MV-4-11 (cell line): ENCODE measurements at regions not wholly inside any gene's neighbourhood (a gene's known extent, or its start where the extent isn't known, plus 50 kb on each side); places are given as distances from the start of the nearest gene placed in this dataset.
"Not testable (repeated sequence)": the region's sequence is repeated elsewhere in the genome, so short reads cannot be mapped to it uniquely, and the experiment has no call there.

Source experiments
- DNase-seq: peaks from one replicate; lab custom pipeline; 2025; lab: John Stamatoyannopoulos, UW

DNA sequence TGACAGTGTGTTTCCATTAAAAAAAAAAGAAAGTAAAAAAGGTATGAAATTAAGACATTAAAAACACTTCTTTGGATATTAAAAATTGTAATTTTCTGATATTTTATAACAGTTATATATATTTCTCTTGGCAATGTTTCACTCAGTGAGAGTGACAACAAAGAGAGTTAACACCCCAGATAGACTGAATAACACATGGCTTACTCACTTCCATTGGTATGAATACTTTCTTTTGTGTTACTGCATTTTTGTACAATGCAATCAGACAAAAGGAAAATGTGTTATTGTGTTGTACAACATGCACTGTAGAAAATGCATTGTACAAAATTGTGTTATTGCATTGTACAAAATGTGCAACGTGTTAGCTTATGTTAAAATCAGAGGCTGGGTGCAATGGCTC, 676.6 kb upstream of the AMELY start:
- DNase-seq: not testable (repeated sequence)

DNA sequence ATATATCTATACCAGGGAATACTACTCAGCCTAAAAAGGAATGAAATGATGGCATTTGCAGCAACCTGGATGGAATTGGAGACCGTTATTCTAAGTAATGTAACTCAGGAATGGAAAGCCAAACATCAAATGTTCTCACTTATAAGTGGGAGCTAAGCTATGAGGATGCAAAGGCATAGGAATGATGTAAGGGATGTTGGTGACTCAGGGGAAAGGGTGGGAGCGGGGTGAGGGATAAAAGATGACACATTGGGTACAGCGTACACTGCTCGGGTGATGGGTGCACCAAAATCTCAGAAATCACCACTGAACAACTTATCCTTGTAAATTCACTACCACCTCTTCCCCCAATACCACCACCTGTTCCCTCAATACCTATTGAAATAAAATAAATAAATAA, 651.0 kb upstream of the AMELY start:
- DNase-seq: no peak

- DNase-seq: no peak
Observed at GRCh38 chrY:7557675-7558074, 646.1 kb upstream of the AMELY start.

DNA sequence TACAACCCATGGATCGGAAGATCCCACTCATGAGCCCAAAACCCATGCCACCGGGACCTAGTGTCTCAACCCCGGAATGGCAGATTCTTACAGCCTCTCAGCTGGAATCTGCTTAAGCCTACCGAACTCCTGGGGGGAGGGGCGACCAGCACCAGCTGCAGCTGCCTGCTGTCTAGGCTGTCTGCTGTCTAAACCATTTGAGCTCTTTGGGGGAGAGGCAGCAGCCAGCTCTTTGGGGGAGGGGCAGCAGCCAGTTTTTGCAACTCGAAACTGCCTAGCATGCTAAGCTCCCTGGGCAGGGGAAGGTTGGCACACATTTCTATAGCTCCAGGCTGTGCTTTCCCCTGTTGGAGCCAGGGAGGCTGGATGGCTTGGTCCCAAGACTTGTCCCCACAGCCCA, 643.5 kb upstream of the AMELY start:
- DNase-seq: no peak

DNA sequence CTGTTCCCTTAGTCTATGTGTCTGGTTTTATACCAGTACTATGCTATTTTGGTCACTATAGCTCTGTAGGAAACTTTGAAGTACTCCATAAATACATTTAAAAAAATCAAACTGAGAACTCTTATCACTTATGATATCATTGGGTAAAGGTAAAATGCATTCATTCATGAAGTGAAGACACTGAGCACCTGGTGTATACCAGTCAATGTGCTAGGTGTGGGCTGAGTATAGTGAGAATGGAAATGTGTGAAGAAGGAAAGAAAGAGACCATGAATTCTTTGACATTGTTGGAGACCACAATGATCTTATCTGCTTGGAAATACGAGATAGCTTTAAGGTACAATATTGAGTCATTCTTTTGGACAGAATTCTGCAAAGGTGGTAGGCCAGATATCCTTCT, 633.5 kb upstream of the AMELY start:
- DNase-seq: no peak

GRCh38 chrY:7544172-7544770, 632.7 kb upstream of the AMELY start:
- DNase-seq: no peak

GRCh38 chrY:7543506-7543905, 632.0 kb upstream of the AMELY start:
- no peak for DNase-seq

DNA sequence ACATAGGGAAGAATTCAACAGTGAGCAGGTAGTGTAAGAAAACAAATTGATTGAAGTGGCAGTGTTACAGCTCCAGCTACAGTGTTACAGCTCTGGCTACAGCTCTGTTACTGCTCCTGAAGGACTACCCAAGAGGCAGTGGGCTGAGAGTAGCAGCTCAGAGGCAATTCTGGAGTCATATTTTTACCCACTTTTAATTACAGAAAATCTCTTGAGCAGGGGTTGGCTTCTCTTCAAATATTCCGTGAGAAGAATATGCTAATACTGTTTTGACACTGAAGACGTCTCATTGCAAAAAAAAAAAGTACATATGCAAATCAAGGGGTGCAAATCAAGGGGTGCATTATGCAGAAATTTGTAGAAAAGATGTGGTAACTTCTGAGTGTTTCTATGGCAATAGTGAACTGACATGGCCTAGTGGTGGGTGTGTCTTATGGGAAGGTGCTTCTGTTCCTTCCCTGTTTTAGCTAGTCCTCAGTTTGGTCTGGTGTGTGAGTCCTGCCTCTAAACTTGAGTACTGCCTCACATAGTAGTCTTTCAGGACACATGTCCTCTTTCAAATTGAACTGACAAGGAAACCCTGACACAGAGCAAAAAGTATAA, 630.8 kb upstream of the AMELY start:
- DNase-seq: no peak

DNA sequence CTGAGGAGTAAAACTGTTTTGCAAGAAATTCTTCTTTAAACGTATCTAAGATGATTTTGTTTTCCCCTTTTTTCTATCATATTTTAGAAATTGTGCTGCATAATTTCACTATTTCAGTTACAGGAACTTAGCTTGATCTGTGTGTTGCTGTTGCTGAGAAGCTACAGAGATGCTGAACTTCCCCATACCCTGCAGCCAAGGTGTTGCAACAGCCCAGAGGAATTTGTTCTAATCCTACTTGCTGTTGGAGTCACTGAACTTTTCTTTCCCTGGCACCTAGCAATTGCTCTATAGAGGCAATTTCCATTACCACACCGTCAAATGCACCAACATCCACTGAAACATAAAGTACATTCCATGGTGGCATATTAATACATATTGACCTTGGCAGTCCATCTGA, 617.8 kb upstream of the AMELY start:
- peak; percentile 61 for DNase-seq

- DNase-seq: not testable (repeated sequence)
Observed at GRCh38 chrY:7527568-7527967, 616.0 kb upstream of the AMELY start.

DNA sequence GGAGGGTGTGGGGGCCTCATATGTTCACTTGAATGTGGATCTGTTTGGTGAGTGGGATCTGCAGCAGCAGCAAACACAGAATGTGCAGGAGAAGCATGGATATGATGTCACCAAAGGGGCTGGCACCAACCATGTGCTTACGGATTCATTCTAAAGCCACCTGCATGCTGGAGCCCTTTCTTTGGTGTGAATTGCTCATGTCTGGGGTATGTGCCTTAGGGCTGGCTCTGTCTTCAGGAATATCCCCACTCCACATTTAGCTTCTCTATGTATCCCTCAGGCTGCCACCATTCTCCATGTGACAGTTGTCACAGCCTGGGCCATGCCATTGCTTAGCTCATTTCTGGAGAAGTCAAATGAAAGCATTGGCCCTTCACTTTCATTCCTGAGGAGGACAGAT, 606.8 kb upstream of the AMELY start:
- no peak for DNase-seq

GRCh38 chrY:7516268-7516667, 604.7 kb upstream of the AMELY start:
- no peak for DNase-seq

GRCh38 chrY:7515812-7516211, 604.3 kb upstream of the AMELY start:
- no peak for DNase-seq

- no peak for DNase-seq
Observed at GRCh38 chrY:7502896-7503295, 591.3 kb upstream of the AMELY start.

DNA sequence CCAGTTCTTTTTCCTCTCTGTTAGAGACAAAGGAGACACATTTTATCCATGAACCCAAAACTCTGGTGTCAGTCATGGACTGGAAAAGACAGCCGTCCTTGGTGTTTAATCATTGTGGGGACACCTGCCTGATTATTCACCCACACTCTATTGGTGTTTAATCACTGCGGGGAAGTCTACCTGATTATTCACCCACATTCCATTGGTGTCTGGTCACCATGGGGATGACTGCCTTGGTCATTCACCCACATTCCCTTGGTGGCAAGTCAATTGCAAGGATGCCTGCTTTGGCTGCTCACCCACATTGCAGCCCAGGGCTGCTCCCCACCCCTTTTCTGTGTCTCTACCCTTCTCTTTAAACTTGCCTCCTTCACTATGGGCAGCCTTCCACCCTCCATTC, 589.7 kb upstream of the AMELY start:
- no peak for DNase-seq

GRCh38 chrY:7496001-7496400, 584.4 kb upstream of the AMELY start:
- DNase-seq: no peak

DNA sequence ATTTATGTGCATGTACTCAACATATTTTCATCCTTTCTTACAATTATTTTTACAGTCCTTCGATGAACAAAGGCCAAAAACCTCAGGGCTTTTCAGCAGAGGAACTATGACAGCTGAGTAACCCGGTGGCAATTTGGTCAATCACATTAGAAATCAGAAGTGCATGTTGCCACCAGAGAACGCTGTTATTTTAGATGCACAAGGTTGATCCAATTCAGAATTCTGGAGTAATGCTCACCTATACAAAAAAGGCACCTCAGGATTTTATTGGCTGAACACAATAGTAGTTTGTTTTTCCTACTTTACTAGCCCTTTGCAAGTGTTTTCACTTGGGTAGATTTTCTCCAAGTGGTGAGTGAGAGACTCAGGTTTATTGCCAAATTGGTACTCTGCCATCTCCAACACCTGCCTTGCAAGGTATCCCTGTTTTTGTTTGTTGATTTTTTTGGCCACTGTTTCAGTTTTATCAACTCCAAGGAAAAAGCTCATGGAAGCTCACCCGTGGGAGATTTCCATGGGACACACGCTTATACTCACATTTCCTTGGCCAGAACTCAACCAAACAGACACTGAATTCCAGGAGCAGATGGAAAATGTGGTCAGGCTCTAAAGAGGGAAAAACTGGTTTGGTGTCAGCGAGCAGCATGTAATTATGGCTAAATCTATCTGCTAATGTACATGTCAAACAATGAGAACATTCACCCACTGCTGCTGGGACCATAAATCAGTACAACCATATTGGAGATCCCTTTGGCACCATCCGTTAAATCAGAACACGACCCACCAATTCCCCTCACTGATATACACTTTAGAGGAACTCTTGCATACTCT, 573.1 kb upstream of the AMELY start:
- not testable (repeated sequence) for DNase-seq

GRCh38 chrY:7471976-7472375, 560.4 kb upstream of the AMELY start:
- DNase-seq: no peak

GRCh38 chrY:7470037-7470436, 558.5 kb upstream of the AMELY start:
- DNase-seq: no peak

- DNase-seq: no peak
Observed at GRCh38 chrY:7468951-7469745, 557.6 kb upstream of the AMELY start.

DNA sequence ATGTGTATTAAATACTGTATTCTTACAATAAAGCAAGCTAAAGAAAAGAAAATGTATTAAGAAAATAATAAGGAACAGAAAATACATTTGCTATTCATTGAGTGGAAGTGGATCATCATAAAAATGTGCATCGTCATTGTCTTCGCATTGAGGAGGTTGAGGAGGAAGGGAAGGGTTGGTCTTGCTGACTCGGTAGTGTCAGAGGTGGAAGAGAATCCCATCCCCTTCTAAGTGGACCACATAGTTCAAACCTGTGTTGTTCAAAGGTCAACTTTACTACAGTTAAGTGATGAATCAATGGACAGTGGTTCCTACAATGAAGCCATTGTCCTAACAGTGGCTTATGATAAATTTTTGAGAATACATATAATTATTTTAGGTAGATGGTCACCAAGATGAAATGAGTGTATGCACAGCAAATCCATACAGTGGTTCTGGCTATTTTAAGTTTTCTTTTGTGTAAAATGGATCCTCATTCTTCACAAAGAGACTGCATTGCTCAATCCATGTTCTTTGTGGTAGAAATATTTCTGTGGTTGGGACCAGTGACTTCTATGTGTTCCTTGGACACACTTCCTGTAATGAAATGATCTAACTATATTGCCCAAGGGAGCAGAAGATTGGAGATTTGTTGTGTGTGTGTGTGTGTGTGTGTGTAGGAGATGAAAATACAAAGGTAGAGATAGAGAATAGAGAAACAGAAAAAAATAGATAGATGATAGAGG, 556.4 kb upstream of the AMELY start:
- DNase-seq: peak; percentile 87

- no peak for DNase-seq
Observed at GRCh38 chrY:7465185-7465621, 553.7 kb upstream of the AMELY start.
